Right kidney (tissue), 1 donor: ENCODE measurements at regions not wholly inside any gene's neighbourhood (a gene's known extent, or its start where the extent isn't known, plus 50 kb on each side); places are given as distances from the start of the nearest gene placed in this dataset.

Experiments
- DNase-seq: peaks from one replicate; pipeline ENCODE4 v3.0.0-alpha.2; 2016

GRCh38 chr20:50258790-50259483, 68.3 kb downstream of the CEBPB start:
- no peak for DNase-seq

GRCh38 chr20:50259705-50260478, 69.3 kb downstream of the CEBPB start:
- DNase-seq, result no peak

- DNase-seq, result no peak
Observed at GRCh38 chr20:50260479-50261221, 70.0 kb downstream of the CEBPB start.

GRCh38 chr20:50261471-50262212, 71.0 kb downstream of the CEBPB start:
- no peak for DNase-seq

GRCh38 chr20:50263831-50264230, 73.2 kb downstream of the CEBPB start:
- DNase-seq, result no peak

- no peak for DNase-seq
Observed at GRCh38 chr20:50264534-50265145, 74.0 kb downstream of the CEBPB start.

GRCh38 chr20:50265245-50265946, 74.8 kb downstream of the CEBPB start:
- no peak for DNase-seq

GRCh38 chr20:50266293-50267040, 75.8 kb downstream of the CEBPB start:
- DNase-seq, result no peak

- DNase-seq, result no peak
Observed at GRCh38 chr20:50267041-50267865, 76.6 kb downstream of the CEBPB start.

GRCh38 chr20:50267866-50268219, 77.2 kb downstream of the CEBPB start:
- no peak for DNase-seq

GRCh38 chr20:50269091-50270033, 78.7 kb downstream of the CEBPB start:
- no peak for DNase-seq

- DNase-seq, result no peak
Observed at GRCh38 chr20:50270034-50270395, 79.4 kb downstream of the CEBPB start.

- no peak for DNase-seq
Observed at GRCh38 chr20:50270569-50270968, 79.9 kb downstream of the CEBPB start.

GRCh38 chr20:50271176-50271575, 80.5 kb downstream of the CEBPB start:
- DNase-seq, result no peak

- no peak for DNase-seq
Observed at GRCh38 chr20:50271612-50272011, 81.0 kb downstream of the CEBPB start.

- no peak for DNase-seq
Observed at GRCh38 chr20:50272030-50272723, 81.5 kb downstream of the CEBPB start.

GRCh38 chr20:50272724-50273446, 82.3 kb downstream of the CEBPB start:
- DNase-seq, result no peak
